ENCODE measurements at regions not wholly inside any gene's neighbourhood (a gene's known extent, or its start where the extent isn't known, plus 50 kb on each side); places are given as distances from the start of the nearest gene placed in this dataset.

DNA sequence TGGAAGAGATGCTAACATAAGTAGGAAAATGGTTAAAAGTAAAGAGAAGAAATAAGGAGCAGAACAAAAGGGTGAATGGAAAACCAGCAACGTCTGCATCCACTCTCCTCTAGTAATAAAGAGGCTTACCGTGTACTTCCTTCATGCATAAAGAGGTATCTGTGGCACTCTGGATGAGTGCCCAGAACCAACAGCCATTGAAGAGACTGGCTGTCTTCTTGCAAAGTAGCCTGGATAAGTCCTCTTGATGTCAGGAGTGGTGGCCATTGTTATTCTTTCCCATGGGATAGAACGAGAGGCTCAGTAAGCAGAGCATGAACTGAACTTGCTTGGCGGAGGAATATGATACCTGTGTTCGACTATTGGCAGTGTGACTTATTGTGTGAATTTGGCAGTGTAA lies 186.2 kb upstream of the RASGRP1 start (continued):
- TF ChIP-seq, protein P1, sequence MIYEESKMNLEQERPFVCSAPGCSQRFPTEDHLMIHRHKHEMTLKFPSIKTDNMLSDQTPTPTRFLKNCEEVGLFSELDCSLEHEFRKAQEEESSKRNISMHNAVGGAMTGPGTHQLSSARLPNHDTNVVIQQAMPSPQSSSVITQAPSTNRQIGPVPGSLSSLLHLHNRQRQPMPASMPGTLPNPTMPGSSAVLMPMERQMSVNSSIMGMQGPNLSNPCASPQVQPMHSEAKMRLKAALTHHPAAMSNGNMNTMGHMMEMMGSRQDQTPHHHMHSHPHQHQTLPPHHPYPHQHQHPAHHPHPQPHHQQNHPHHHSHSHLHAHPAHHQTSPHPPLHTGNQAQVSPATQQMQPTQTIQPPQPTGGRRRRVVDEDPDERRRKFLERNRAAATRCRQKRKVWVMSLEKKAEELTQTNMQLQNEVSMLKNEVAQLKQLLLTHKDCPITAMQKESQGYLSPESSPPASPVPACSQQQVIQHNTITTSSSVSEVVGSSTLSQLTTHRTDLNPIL (CRISPR knock-in tag; IDR thresholded peaks at IDR 0.05; ENCODE audit: low read depth) = no peak
- no peak for TF ChIP-seq ZNF70 (CRISPR knock-in tag; IDR thresholded peaks at IDR 0.05)
- TF ChIP-seq GLIS3 (CRISPR knock-in tag; IDR thresholded peaks at IDR 0.05) = no peak
- TF ChIP-seq ZNF8 (CRISPR knock-in tag; IDR thresholded peaks at IDR 0.05) = no peak
- no peak for TF ChIP-seq ZC3H10 (CRISPR knock-in tag; IDR thresholded peaks at IDR 0.05)
- TF ChIP-seq, protein P2, sequence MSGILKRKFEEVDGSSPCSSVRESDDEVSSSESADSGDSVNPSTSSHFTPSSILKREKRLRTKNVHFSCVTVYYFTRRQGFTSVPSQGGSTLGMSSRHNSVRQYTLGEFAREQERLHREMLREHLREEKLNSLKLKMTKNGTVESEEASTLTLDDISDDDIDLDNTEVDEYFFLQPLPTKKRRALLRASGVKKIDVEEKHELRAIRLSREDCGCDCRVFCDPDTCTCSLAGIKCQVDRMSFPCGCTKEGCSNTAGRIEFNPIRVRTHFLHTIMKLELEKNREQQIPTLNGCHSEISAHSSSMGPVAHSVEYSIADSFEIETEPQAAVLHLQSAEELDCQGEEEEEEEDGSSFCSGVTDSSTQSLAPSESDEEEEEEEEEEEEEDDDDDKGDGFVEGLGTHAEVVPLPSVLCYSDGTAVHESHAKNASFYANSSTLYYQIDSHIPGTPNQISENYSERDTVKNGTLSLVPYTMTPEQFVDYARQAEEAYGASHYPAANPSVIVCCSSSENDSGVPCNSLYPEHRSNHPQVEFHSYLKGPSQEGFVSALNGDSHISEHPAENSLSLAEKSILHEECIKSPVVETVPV (CRISPR knock-in tag; IDR thresholded peaks at IDR 0.05) = no peak

DNA sequence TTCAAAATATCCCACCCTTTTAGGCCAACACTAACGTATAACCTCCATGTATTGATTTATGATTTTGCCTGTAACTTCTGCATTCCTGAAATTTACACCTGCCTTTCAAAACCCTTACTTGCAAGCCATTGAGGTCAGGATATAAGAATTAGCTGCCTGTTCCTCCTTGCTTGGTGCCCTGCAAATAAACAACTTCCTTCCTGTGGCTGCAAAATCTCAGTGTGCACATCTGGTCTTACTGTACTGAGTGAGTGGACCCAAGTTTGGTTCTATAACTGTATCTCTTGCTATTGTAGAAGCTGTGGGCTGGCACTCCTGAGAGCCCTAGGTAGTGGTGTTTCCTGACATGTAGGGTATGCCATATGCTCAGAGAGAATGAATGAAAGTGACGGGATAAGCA lies 191.1 kb upstream of the RASGRP1 start:
- TF ChIP-seq ZNF70 (CRISPR knock-in tag; IDR thresholded peaks at IDR 0.05) (no peak), CSDC2 (CRISPR knock-in tag; IDR thresholded peaks at IDR 0.05) (no peak), PPARA (CRISPR knock-in tag; IDR thresholded peaks at IDR 0.05; ENCODE audit: borderline replicate concordance) (no peak), OSR1 (CRISPR knock-in tag; IDR thresholded peaks at IDR 0.05) (no peak), ZFP3 (CRISPR knock-in tag; IDR thresholded peaks at IDR 0.05) (no peak), BACH2 (CRISPR knock-in tag; IDR thresholded peaks at IDR 0.05; ENCODE audit: borderline replicate concordance) (no peak)
- TF ChIP-seq, protein P3, sequence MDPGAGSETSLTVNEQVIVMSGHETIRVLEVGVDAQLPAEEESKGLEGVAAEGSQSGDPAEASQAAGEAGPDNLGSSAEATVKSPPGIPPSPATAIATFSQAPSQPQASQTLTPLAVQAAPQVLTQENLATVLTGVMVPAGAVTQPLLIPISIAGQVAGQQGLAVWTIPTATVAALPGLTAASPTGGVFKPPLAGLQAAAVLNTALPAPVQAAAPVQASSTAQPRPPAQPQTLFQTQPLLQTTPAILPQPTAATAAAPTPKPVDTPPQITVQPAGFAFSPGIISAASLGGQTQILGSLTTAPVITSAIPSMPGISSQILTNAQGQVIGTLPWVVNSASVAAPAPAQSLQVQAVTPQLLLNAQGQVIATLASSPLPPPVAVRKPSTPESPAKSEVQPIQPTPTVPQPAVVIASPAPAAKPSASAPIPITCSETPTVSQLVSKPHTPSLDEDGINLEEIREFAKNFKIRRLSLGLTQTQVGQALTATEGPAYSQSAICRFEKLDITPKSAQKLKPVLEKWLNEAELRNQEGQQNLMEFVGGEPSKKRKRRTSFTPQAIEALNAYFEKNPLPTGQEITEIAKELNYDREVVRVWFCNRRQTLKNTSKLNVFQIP (CRISPR knock-in tag; IDR thresholded peaks at IDR 0.05; ENCODE audit: borderline replicate concordance, low read depth) = no peak
- TF ChIP-seq, protein P4, sequence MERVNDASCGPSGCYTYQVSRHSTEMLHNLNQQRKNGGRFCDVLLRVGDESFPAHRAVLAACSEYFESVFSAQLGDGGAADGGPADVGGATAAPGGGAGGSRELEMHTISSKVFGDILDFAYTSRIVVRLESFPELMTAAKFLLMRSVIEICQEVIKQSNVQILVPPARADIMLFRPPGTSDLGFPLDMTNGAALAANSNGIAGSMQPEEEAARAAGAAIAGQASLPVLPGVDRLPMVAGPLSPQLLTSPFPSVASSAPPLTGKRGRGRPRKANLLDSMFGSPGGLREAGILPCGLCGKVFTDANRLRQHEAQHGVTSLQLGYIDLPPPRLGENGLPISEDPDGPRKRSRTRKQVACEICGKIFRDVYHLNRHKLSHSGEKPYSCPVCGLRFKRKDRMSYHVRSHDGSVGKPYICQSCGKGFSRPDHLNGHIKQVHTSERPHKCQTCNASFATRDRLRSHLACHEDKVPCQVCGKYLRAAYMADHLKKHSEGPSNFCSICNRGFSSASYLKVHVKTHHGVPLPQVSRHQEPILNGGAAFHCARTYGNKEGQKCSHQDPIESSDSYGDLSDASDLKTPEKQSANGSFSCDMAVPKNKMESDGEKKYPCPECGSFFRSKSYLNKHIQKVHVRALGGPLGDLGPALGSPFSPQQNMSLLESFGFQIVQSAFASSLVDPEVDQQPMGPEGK (CRISPR knock-in tag; IDR thresholded peaks at IDR 0.05; ENCODE audit: borderline replicate concordance) = no peak
- TF ChIP-seq, protein P2 (CRISPR knock-in tag; IDR thresholded peaks at IDR 0.05) = no peak
- no peak for ATAC-seq

DNA sequence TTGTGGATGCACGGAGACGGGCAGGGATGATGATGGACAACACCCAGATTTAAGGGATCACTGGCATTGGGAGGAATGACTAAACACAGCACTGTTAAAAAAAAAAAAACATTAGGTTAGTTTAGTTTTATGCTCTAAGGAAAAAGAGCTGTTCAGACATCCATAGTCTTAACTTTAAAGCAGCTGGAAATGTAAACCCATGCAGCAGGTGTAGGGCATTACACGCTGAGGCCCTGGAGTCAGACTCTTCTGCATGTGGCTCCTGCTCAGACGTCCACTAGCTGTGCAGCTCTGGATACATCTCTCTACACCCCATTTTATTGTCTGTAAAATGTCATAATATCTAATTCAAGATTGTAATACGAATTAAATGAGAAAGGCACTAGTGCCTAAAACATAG lies 191.8 kb upstream of the RASGRP1 start:
- TF ChIP-seq RARB (CRISPR knock-in tag; IDR thresholded peaks at IDR 0.05) (no peak), ZNF565 (CRISPR knock-in tag; conservative IDR thresholded peaks at IDR 0.05; ENCODE audit: low read depth) (no peak), BACH2 (CRISPR knock-in tag; IDR thresholded peaks at IDR 0.05; ENCODE audit: borderline replicate concordance) (no peak), SNAI2 (CRISPR knock-in tag; IDR thresholded peaks at IDR 0.05) (no peak)
- TF ChIP-seq, protein P5, sequence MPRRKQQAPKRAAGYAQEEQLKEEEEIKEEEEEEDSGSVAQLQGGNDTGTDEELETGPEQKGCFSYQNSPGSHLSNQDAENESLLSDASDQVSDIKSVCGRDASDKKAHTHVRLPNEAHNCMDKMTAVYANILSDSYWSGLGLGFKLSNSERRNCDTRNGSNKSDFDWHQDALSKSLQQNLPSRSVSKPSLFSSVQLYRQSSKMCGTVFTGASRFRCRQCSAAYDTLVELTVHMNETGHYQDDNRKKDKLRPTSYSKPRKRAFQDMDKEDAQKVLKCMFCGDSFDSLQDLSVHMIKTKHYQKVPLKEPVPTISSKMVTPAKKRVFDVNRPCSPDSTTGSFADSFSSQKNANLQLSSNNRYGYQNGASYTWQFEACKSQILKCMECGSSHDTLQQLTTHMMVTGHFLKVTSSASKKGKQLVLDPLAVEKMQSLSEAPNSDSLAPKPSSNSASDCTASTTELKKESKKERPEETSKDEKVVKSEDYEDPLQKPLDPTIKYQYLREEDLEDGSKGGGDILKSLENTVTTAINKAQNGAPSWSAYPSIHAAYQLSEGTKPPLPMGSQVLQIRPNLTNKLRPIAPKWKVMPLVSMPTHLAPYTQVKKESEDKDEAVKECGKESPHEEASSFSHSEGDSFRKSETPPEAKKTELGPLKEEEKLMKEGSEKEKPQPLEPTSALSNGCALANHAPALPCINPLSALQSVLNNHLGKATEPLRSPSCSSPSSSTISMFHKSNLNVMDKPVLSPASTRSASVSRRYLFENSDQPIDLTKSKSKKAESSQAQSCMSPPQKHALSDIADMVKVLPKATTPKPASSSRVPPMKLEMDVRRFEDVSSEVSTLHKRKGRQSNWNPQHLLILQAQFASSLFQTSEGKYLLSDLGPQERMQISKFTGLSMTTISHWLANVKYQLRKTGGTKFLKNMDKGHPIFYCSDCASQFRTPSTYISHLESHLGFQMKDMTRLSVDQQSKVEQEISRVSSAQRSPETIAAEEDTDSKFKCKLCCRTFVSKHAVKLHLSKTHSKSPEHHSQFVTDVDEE (CRISPR knock-in tag; IDR thresholded peaks at IDR 0.05) = no peak
- TF ChIP-seq, protein P3 (CRISPR knock-in tag; IDR thresholded peaks at IDR 0.05; ENCODE audit: borderline replicate concordance, low read depth) = no peak
- TF ChIP-seq, protein P2 (CRISPR knock-in tag; IDR thresholded peaks at IDR 0.05) = no peak
- no peak for ATAC-seq
